ENCODE measurements at regions not wholly inside any gene's neighbourhood (a gene's known extent, or its start where the extent isn't known, plus 50 kb on each side); places are given as distances from the start of the nearest gene placed in this dataset.

DNA sequence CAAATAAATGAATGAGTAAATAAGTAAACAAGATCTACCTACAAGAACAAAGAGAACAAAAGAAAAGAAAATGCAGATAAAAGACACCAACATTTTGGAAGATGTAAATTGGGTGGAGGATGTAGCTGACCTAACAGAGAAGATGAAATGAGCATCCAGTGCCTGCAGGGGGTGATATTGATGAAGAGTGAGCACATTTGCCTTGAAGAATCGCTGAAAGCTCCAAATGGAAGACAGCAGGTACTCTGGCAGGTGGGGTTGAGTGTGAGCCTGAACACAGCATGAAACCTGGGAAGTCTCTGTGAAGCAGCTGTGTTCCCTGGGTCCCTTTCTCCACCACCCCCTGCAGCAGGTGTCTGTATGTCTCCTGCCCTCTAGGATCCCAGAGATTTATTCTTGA, 125.6 kb downstream of the NXNL2 start:
- H3K4me2 ChIP-seq (ENCODE audit: insufficient read depth, insufficient read length, low read length), result no peak overlapping the region
- H3K36me3 Mint-ChIP-seq (ENCODE audit: insufficient read depth in 1 of 3, low read depth in 3 of 3), result no peaks in the 10 kb centered on the region
- no peak overlapping the region for H2BK12ac ChIP-seq (ENCODE audit: insufficient read length, low read depth, low read length)
- no peaks in the 10 kb centered on the region for H3K79me2 ChIP-seq (ENCODE audit: insufficient read depth, low read length)
- H3K56ac ChIP-seq (ENCODE audit: insufficient read length, low read depth, low read length), result no peak overlapping the region
- peak; percentile 64 for DNase-seq
- no peaks in the 10 kb centered on the region; a peak in 2 of 5 replicates for H3K9me3 Mint-ChIP-seq
- no peak overlapping the region for H3K4me3 Mint-ChIP-seq
- TF ChIP-seq, protein P1, sequence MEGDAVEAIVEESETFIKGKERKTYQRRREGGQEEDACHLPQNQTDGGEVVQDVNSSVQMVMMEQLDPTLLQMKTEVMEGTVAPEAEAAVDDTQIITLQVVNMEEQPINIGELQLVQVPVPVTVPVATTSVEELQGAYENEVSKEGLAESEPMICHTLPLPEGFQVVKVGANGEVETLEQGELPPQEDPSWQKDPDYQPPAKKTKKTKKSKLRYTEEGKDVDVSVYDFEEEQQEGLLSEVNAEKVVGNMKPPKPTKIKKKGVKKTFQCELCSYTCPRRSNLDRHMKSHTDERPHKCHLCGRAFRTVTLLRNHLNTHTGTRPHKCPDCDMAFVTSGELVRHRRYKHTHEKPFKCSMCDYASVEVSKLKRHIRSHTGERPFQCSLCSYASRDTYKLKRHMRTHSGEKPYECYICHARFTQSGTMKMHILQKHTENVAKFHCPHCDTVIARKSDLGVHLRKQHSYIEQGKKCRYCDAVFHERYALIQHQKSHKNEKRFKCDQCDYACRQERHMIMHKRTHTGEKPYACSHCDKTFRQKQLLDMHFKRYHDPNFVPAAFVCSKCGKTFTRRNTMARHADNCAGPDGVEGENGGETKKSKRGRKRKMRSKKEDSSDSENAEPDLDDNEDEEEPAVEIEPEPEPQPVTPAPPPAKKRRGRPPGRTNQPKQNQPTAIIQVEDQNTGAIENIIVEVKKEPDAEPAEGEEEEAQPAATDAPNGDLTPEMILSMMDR (conservative IDR thresholded peaks at IDR 0.05), result peak; percentile 73
- H3K27ac ChIP-seq (ENCODE audit: insufficient read length, low read depth, low read length), result no peak overlapping the region
- H2AK5ac ChIP-seq (ENCODE audit: insufficient read length, low read length), result no peak overlapping the region
- no peak overlapping the region for H2BK15ac ChIP-seq (ENCODE audit: low read depth, low read length)
- H3K9ac ChIP-seq (ENCODE audit: extremely low read depth, insufficient read length, low read length), result no peak overlapping the region
- H3K4ac ChIP-seq (ENCODE audit: low read depth, low read length), result no peak overlapping the region
- H3K4me1 Mint-ChIP-seq, result peaks cover 0 to 3% of the 10 kb centered on the region in 2 experiments; a peak in 1 of 4 replicates
- no peak overlapping the region for H2BK20ac ChIP-seq (ENCODE audit: low read depth, low read length, poor library complexity, severe bottlenecking)
- H3K14ac ChIP-seq (ENCODE audit: insufficient read depth, low read length), result no peak overlapping the region
- H4K5ac ChIP-seq (ENCODE audit: insufficient read length, low read depth, low read length), result no peak overlapping the region
- H3K23me2 ChIP-seq (ENCODE audit: insufficient read length, low read depth, low read length, poor library complexity, severe bottlenecking), result no peaks in the 10 kb centered on the region
- no peaks in the 10 kb centered on the region for H3K4me1 ChIP-seq (ENCODE audit: insufficient read depth, low read length)
- WGBS (ENCODE audit: extremely low coverage, insufficient read length, low lambda C conversion rate), result no CpG with 5 or more reads among the region's 1 CpG
- H3K27me3 Mint-ChIP-seq (ENCODE audit: low read depth), result no peaks in the 10 kb centered on the region; the same call in 1 of the 2 replicates
- no peak overlapping the region for H2BK120ac ChIP-seq (ENCODE audit: low read depth, low read length, poor library complexity, severe bottlenecking)
- H2BK5ac ChIP-seq (ENCODE audit: insufficient read length, low read length), result no peak overlapping the region
- H4K20me1 ChIP-seq (ENCODE audit: control insufficient read depth, insufficient read depth, insufficient read length), result no peaks in the 10 kb centered on the region
- H4K91ac ChIP-seq (ENCODE audit: insufficient read length, low read depth, low read length), result no peak overlapping the region
- no peaks in the 10 kb centered on the region for H3K27me3 ChIP-seq (ENCODE audit: insufficient read depth, low read length)
- no peak overlapping the region for H4K8ac ChIP-seq (replicated peaks; ENCODE audit: insufficient read length, low read depth, low read length)
- no peak overlapping the region for H3T11ph ChIP-seq (ENCODE audit: low read length)
- H3K18ac ChIP-seq (ENCODE audit: insufficient read length, low read depth, low read length), result no peak overlapping the region
- no peaks in the 10 kb centered on the region for H3K79me1 ChIP-seq (ENCODE audit: insufficient read depth, low read depth, low read length, poor library complexity, severe bottlenecking)
- no peak overlapping the region for H3K27ac Mint-ChIP-seq
- H3K23ac ChIP-seq (ENCODE audit: insufficient read length, low read depth, low read length), result no peak overlapping the region
- H3K9me3 ChIP-seq (ENCODE audit: control insufficient read depth, low read depth, low read length), result no peaks in the 10 kb centered on the region
- no peak overlapping the region for H2AFZ ChIP-seq (ENCODE audit: low read length)

Measured in H9 (cell line).